Uterus (tissue), 2 donors: ENCODE measurements at regions not wholly inside any gene's neighbourhood (a gene's known extent, or its start where the extent isn't known, plus 50 kb on each side); places are given as distances from the start of the nearest gene placed in this dataset.

ENCODE experiments used
- POLR2A ChIP-seq, 2 donors: fragments of 450-650 bp; IDR thresholded peaks; one replicate each; pipeline ENCODE4 v1.6.1; 2016; ENCODE audit warnings: antibody characterized with exemption in 2 of 2, mild to moderate bottlenecking in 1 of 2, moderate library complexity in 1 of 2
- TF ChIP-seq, protein P1 (sequence below), 4 experiments: fragments of 200-600 bp in 2 of 4; fragments of 450-650 bp in 2 of 4; sonication (generic) in 2 of 4; IDR thresholded peaks; one replicate each; pipeline ENCODE4 v1.5.1; 2016 to 2019; ENCODE audit warnings: antibody characterized with exemption in 4 of 4, mild to moderate bottlenecking in 2 of 4, moderate library complexity in 1 of 4

DNA sequence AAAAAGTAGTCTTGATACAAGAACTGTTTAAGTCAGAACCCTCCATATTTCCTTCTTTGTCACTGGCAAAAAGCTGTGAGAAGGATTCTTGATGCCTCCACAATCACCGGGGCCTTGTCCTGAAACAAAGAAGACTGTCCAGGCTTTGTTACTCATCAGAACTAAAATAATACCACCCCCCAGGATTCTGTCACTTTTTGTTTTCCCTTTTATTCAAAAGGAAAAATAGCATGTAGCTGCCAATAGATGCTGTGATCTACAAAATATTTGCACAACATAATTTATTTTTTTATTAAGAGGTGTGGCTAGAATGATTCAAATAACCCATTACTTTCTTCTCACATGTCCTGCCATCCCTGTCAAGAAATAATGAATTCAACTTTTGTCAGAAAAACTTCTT, 173.7 kb downstream of the LYPLAL1 start:
- TF ChIP-seq, protein P1, sequence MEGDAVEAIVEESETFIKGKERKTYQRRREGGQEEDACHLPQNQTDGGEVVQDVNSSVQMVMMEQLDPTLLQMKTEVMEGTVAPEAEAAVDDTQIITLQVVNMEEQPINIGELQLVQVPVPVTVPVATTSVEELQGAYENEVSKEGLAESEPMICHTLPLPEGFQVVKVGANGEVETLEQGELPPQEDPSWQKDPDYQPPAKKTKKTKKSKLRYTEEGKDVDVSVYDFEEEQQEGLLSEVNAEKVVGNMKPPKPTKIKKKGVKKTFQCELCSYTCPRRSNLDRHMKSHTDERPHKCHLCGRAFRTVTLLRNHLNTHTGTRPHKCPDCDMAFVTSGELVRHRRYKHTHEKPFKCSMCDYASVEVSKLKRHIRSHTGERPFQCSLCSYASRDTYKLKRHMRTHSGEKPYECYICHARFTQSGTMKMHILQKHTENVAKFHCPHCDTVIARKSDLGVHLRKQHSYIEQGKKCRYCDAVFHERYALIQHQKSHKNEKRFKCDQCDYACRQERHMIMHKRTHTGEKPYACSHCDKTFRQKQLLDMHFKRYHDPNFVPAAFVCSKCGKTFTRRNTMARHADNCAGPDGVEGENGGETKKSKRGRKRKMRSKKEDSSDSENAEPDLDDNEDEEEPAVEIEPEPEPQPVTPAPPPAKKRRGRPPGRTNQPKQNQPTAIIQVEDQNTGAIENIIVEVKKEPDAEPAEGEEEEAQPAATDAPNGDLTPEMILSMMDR (IDR thresholded peaks at IDR 0.05), result no peak
- TF ChIP-seq POLR2A (IDR thresholded peaks at IDR 0.05), result no peak
